VCaP (cell line): ENCODE measurements at regions not wholly inside any gene's neighbourhood (a gene's known extent, or its start where the extent isn't known, plus 50 kb on each side); places are given as distances from the start of the nearest gene placed in this dataset.

ENCODE experiments used
- H3K27ac ChIP-seq: fragments of 450-650 bp; 2 replicates; pipeline ENCODE4 v1.5.1; 2017
- CTCF ChIP-seq: fragments of 450-650 bp; conservative IDR thresholded peaks from 2 replicates; pipeline ENCODE4 v1.5.1; 2017; ENCODE audit warnings: mild to moderate bottlenecking, moderate library complexity

DNA sequence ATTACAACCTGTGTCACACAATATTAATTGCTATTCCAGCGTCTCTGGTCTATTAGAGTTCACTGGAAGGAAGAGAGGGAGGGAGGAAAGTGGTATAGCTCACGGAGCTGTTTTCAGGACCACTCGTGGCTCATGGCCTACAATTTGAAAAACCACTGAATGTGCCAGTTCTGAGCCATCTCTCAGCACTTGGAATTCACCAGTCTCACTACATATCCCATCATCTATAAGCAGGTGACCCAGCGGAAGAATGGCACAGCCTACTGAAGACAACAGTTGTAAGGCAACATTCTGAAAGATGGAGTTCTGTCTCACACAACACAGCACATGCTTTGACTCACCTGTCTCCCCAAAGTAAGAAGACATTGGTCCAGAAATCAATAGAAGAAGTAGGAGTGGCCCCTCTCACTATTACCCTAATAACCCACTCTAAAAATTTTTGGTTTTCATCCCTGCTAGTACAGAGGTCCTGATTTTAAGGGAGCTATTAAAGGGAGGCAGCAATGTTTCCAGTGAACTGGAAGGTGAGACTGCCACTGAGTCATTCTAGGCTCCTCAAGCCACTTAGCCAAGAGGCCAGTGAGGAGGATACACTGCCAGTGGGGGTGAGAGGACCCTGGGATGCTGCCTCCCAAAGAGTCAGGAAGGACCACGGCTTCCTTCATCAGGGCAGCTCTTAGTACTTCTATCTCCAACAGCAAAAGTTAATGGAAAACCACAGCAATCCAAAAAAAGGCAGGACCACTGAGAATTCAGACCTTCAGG lies 50.0 kb upstream of the DOCK9 start:
- no peak for TF ChIP-seq CTCF
- H3K27ac ChIP-seq, result no peak overlapping the region

DNA sequence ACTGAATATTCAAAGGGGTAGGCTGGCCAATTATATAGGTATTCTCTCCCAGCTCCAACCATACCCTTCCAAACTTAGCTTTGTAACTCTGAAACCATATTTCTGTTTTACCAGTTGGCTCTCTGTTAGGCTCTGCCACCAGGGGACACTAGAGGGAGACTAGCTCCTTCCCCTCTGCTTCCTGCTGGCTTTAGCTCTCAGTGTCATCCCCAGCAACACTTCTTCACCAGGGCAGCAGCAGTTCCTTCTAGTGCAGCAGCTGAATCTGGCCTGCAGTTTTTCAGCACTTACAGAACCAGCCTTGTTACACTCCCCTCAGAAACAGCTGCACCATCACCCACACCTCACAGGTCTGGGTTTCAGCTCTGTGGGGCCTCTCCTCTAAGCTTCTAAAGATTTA lies 51.0 kb upstream of the DOCK9 start:
- no peak; the same call in 1 of the 2 replicates for TF ChIP-seq CTCF

GRCh38 chr13:99029576-99029975 lies 51.7 kb upstream of the DOCK9 start:
- no peak for TF ChIP-seq CTCF
- H3K27ac ChIP-seq, result no peak overlapping the region

More for the DNA sequence above, 51.0 kb upstream of the DOCK9 start:
- H3K27ac ChIP-seq, result no peak overlapping the region

- no peak overlapping the region for H3K27ac ChIP-seq
- TF ChIP-seq CTCF, result no peak
These were observed 52.5 kb upstream of the DOCK9 start for GRCh38 chr13:99030326-99030725.

GRCh38 chr13:99031832-99032231 lies 54.0 kb upstream of the DOCK9 start:
- TF ChIP-seq CTCF, result no peak

GRCh38 chr13:99033814-99034213 lies 56.0 kb upstream of the DOCK9 start:
- peak; percentile 85 for TF ChIP-seq CTCF
- H3K27ac ChIP-seq, result no peak overlapping the region

More at GRCh38 chr13:99031832-99032231, 54.0 kb upstream of the DOCK9 start:
- no peak overlapping the region for H3K27ac ChIP-seq

- H3K27ac ChIP-seq, result no peak overlapping the region
- no peak for TF ChIP-seq CTCF
These were observed 56.6 kb upstream of the DOCK9 start for GRCh38 chr13:99034333-99035085.
